ENCODE measurements at regions not wholly inside any gene's neighbourhood (a gene's known extent, or its start where the extent isn't known, plus 50 kb on each side); places are given as distances from the start of the nearest gene placed in this dataset.
A peak's percentile ranks its signal among the peaks of the same experiment; 100 is the strongest.

- no peak for DNase-seq
Observed at GRCh38 chr2:205937211-205937610, 148.8 kb downstream of the INO80D start.

GRCh38 chr2:205936446-205936845 is 149.5 kb downstream of the INO80D start:
- no peak for DNase-seq

- DNase-seq: no peak
Observed at GRCh38 chr2:205934443-205934842, 151.5 kb downstream of the INO80D start.

- no peak for DNase-seq
Observed at GRCh38 chr2:205932861-205933260, 153.1 kb downstream of the INO80D start.

GRCh38 chr2:205931388-205931787 is 154.6 kb downstream of the INO80D start:
- no peak for DNase-seq

GRCh38 chr2:205930209-205930608 is 155.8 kb downstream of the INO80D start:
- DNase-seq: no peak

GRCh38 chr2:205929246-205929942 is 156.6 kb downstream of the INO80D start:
- no peak for DNase-seq

GRCh38 chr2:205925373-205926337 is 160.3 kb downstream of the INO80D start:
- peak; percentile 60 for DNase-seq

- DNase-seq: no peak
Observed at GRCh38 chr2:205924676-205925075, 161.3 kb downstream of the INO80D start.

- DNase-seq: no peak
Observed at GRCh38 chr2:205915130-205915524, 170.8 kb downstream of the INO80D start.

- no peak for DNase-seq
Observed at GRCh38 chr2:205914213-205915129, 171.5 kb downstream of the INO80D start.

- DNase-seq: no peak
Observed at GRCh38 chr2:205913668-205914067, 172.3 kb downstream of the INO80D start.

- DNase-seq: no peak
Observed at GRCh38 chr2:205911306-205911705, 174.7 kb downstream of the INO80D start.

GRCh38 chr2:205909184-205909572 is 176.8 kb downstream of the INO80D start:
- no peak for DNase-seq

- no peak for DNase-seq
Observed at GRCh38 chr2:205908212-205909183, 177.5 kb downstream of the INO80D start.

GRCh38 chr2:205906419-205906818 is 179.6 kb downstream of the INO80D start:
- no peak for DNase-seq

GRCh38 chr2:205905576-205905975 is 180.4 kb downstream of the INO80D start:
- DNase-seq: no peak

GRCh38 chr2:205904873-205905272 is 181.1 kb downstream of the INO80D start:
- DNase-seq: no peak

GRCh38 chr2:205903549-205904129 is 182.3 kb downstream of the INO80D start:
- DNase-seq: no peak

GRCh38 chr2:205902900-205903237 is 183.1 kb downstream of the INO80D start:
- no peak for DNase-seq

Data from CD4-positive, alpha-beta T cell treated with Interleukin-12 subunit alpha and Interleukin-12 subunit beta, for 1 hour (primary cell).